BJ (cell line): ENCODE measurements at regions not wholly inside any gene's neighbourhood (a gene's known extent, or its start where the extent isn't known, plus 50 kb on each side); places are given as distances from the start of the nearest gene placed in this dataset.

Source experiments
- CTCF ChIA-PET: fragments of 350-600 bp; formaldehyde crosslinking; extraction: SDS; loops from one replicate; lab custom pipeline; 2021; ENCODE audit warnings: antibody characterized with exemption, inconsistent platforms; lab: Yijun Ruan, JAX
- POLR2A ChIA-PET: fragments of 300-600 bp; sonication (Branson Sonifier 250); formaldehyde crosslinking; extraction: SDS; loops from one replicate; lab custom pipeline; 2021; ENCODE audit warnings: antibody characterized with exemption; lab: Charles Lee
- DNase-seq: peaks from one replicate; pipeline ENCODE4 v3.0.0-alpha.2; 2011; ENCODE audit warnings: low read depth
- H3K27me3 ChIP-seq: 2 replicates; pipeline ENCODE4 v1.6.0; 2011; ENCODE audit warnings: low read length; ENCODE audit not compliant: control insufficient read depth, insufficient read depth
- H3K36me3 ChIP-seq: 2 replicates; pipeline ENCODE4 v1.5.1; 2011; ENCODE audit warnings: low read length; ENCODE audit not compliant: control insufficient read depth, insufficient read depth
- H3K4me3 ChIP-seq: 2 replicates; pipeline ENCODE4 v1.5.1; 2011; ENCODE audit warnings: low read depth, mild to moderate bottlenecking, control low read depth, low read length
- TF ChIP-seq, protein P1 (sequence below): IDR thresholded peaks from 2 replicates; pipeline ENCODE4 v1.5.1; 2011; ENCODE audit warnings: low read depth, mild to moderate bottlenecking, control low read depth, inconsistent platforms, low read length, moderate library complexity; ENCODE audit not compliant: insufficient read depth

- Histone ChIP-seq H3K36me3 (no peaks in the 10 kb centered on the region), H3K27me3 (peaks cover 2% of the 10 kb centered on the region; the same call in 1 of the 2 replicates), H3K4me3 (no peak overlapping the region)
- POLR2A ChIA-PET: no interaction called here
- no peak for DNase-seq
- TF ChIP-seq, protein P1, sequence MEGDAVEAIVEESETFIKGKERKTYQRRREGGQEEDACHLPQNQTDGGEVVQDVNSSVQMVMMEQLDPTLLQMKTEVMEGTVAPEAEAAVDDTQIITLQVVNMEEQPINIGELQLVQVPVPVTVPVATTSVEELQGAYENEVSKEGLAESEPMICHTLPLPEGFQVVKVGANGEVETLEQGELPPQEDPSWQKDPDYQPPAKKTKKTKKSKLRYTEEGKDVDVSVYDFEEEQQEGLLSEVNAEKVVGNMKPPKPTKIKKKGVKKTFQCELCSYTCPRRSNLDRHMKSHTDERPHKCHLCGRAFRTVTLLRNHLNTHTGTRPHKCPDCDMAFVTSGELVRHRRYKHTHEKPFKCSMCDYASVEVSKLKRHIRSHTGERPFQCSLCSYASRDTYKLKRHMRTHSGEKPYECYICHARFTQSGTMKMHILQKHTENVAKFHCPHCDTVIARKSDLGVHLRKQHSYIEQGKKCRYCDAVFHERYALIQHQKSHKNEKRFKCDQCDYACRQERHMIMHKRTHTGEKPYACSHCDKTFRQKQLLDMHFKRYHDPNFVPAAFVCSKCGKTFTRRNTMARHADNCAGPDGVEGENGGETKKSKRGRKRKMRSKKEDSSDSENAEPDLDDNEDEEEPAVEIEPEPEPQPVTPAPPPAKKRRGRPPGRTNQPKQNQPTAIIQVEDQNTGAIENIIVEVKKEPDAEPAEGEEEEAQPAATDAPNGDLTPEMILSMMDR: no peak
- CTCF ChIA-PET: interaction anchor here (2.7 kb wide), 1 partner anchor 11 kb away, joined by 14 read pairs; no protein-coding TSS in a partner anchor
These were observed 140.5 kb downstream of the KCNA5 start for GRCh38 chr12:5184186-5184585.

DNA sequence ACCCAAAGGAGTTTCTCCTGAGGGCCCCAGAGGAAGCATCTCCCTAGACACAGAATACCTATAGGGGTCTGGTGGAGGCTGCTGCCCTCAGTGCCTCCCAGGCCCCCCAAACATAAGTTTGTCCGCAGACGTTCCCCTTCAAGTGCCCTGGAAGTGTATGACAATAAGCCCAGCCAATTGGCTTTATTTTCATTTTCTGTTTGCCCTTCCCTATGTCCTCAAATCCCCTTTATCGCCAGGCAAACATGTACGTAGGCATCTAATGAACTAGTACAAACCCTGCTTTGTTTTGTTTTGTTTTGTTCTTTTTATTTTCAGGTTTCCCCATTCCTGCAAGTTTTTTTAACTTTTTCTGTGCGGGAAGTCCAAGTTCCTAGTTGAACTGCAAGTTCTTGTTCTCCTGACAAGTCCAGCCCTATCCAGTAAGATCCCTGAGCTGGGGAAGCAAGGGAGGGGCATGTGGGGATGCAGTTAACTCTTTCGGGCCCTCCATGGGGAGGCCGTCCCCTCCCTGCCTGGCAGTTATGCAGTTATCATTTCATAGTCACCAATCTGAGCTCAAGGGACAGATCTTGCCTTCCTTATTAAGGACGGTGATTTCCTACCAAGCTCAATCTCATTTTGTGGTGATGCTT is 141.9 kb downstream of the KCNA5 start:
- no peak for DNase-seq
- TF ChIP-seq, protein P1: no peak
- POLR2A ChIA-PET: no interaction called here
- Histone ChIP-seq H3K4me3 (0 out of 2 replicates have a peak overlapping the region, but pooled peaks have one; percentile 6), H3K27me3 (peaks cover 2% of the 10 kb centered on the region; the same call in 1 of the 2 replicates), H3K36me3 (no peaks in the 10 kb centered on the region)
- CTCF ChIA-PET: interaction anchor here (0.6 to 1.0 kb wide), 2 partner anchors 216 to 463 kb away, joined by 3 read pairs; no protein-coding TSS in a partner anchor

DNA sequence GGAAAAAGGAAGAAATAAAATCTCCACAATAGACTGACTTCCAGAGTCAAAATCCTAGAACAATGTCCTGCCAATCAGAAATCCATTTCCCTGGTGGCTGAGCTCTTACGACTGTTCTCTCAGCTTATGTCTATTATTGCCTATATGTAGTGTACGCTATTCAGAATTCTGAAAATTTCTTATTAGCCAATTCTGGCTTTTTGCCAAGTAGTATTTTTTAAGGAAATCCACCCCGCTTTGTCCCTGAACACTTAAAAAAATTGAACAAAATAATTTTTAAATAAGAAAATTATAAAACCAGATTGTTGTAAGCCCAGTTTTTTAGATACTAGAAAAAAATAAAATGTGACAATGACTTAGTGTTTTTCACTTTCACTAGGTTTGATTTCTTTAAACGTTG is 143.0 kb downstream of the KCNA5 start:
- H3K27me3 ChIP-seq: peaks cover 2% of the 10 kb centered on the region; the same call in 1 of the 2 replicates
- no peaks in the 10 kb centered on the region for H3K36me3 ChIP-seq
- ChIA-PET CTCF (interaction anchor here (0.7 kb wide), 1 partner anchor 272 kb away, joined by 6 read pairs; no protein-coding TSS in a partner anchor), POLR2A (no interaction called here)
- no peak overlapping the region for H3K4me3 ChIP-seq
- no peak for DNase-seq
- TF ChIP-seq, protein P1: no peak

- ChIA-PET POLR2A (no interaction called here), CTCF (no interaction called here)
- DNase-seq: no peak
These were observed 143.5 kb downstream of the KCNA5 start for GRCh38 chr12:5187136-5187535.

DNA sequence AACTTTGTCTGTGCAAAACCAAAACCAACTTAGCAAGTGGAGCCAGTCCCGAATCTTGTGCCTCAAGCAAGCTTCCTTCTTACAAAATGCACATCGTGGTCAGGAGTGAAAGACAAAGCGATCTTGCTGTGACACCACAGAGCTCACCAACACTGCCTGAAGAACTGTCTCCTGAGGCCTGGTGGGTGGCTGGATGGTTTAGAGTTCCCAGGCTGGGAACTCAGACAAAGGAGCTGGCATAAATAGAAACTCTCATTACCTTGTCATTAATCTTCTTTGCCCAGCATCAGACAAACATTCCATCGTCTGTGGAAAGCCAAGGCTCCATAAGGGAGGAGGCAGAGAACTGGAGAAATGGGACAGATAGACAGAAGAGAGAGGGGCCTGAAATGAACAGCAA is 144.8 kb downstream of the KCNA5 start:
- Histone ChIP-seq H3K36me3 (no peaks in the 10 kb centered on the region), H3K4me3 (no peak overlapping the region), H3K27me3 (peaks cover 2% of the 10 kb centered on the region; the same call in 1 of the 2 replicates)
- TF ChIP-seq, protein P1: no peak
- no peak for DNase-seq
- ChIA-PET CTCF (interaction anchor here (1.0 to 1.2 kb wide), 2 partner anchors 9 to 240 kb away, joined by 3 read pairs; no protein-coding TSS in a partner anchor), POLR2A (no interaction called here)

More at GRCh38 chr12:5187136-5187535, 143.5 kb downstream of the KCNA5 start:
- H3K36me3 ChIP-seq: no peaks in the 10 kb centered on the region
- peaks cover 2% of the 10 kb centered on the region; the same call in 1 of the 2 replicates for H3K27me3 ChIP-seq
- TF ChIP-seq, protein P1: no peak
- H3K4me3 ChIP-seq: no peak overlapping the region
